ENCODE measurements at regions not wholly inside any gene's neighbourhood (a gene's known extent, or its start where the extent isn't known, plus 50 kb on each side); places are given as distances from the start of the nearest gene placed in this dataset.

DNA sequence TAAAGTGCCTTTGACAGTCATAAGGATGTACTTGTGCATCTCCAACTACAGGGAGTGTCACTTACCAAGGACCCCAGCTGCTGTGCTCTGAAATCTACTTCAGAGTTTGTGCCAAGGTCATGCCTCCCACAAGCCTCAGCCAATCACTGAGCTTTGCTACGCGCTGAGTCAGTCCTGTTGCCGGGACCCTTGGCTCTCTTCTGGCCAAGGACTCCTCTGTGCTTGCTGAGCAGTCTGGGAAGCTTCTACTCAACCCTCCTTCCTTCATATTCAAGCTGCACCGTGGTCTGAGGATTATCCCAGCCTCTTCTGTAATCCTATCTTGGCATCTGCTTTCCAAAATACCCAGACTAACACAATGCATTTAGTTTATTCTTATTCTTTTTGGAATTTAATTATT, 398.9 kb upstream of the FANCL start:
- no peak for DNase-seq (ENCODE audit: low read depth, low spot score)

- no peak for DNase-seq (ENCODE audit: low read depth, low spot score)
These were observed 397.2 kb upstream of the FANCL start for GRCh38 chr2:58638256-58638805.

GRCh38 chr2:58636872-58637271, 395.7 kb upstream of the FANCL start:
- DNase-seq (ENCODE audit: low read depth, low spot score), result no peak

GRCh38 chr2:58635801-58636375, 394.8 kb upstream of the FANCL start:
- DNase-seq (ENCODE audit: low read depth, low spot score), result no peak

- DNase-seq (ENCODE audit: low read depth, low spot score), result no peak
These were observed 393.7 kb upstream of the FANCL start for GRCh38 chr2:58634653-58635370.

DNA sequence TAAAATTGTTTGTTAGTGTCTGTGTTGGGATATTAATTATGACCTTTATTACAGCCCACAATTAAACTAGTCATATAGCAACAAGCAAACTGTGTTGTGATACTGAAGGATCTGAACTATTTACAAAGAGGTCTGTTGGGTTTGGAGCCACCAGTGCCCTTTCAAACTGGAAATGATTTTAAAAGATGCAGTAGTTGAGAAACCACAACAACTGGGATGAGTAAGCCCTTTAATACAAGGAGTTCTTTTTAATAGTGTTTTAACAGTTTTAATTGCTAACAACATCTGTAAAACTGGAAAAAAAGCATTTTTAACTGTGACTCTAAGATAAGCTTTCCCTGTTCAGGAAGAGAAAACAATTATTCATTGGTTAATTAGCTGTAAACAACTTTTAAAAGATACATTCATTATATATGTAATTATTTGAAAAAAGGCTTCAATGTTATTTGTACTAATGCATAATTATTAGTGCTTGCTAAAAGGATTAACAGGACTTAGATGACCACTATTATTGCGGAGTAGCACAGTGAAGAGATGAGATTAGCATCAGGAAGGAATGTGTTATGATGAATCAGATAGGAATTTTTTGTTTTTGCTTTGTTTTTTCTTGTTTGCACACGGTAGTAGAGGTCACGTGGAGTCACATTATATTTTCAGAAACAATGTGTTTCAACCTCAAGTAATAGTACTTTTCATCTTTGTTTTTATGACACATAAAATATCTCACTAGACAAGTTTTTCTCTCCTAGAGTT, 392.7 kb upstream of the FANCL start:
- no peak for DNase-seq (ENCODE audit: low read depth, low spot score)

- no peak for DNase-seq (ENCODE audit: low read depth, low spot score)
These were observed 390.9 kb upstream of the FANCL start for GRCh38 chr2:58631986-58632385.

- no peak for DNase-seq (ENCODE audit: low read depth, low spot score)
These were observed 388.5 kb upstream of the FANCL start for GRCh38 chr2:58629545-58630119.

- no peak for DNase-seq (ENCODE audit: low read depth, low spot score)
These were observed 379.8 kb upstream of the FANCL start for GRCh38 chr2:58620896-58621295.

DNA sequence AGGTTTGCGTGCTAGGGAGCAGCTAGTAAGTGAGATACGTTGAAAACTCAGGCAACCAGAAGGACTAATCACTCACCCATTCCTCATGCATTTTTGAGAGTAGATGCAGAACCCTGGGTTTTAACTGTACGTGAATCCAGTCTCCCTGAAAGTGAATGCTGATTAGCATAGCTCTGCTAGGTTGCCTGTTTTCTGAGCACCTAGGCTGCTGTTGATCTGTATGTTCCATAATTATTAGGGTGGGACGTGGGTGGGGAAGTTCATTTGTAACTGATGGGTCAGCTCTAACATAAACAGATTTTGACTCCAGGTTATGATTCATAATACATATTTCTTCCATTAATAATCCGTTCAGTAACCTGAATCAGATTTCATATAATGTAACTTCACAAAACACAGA, 379.0 kb upstream of the FANCL start:
- no peak for DNase-seq (ENCODE audit: low read depth, low spot score)

DNA sequence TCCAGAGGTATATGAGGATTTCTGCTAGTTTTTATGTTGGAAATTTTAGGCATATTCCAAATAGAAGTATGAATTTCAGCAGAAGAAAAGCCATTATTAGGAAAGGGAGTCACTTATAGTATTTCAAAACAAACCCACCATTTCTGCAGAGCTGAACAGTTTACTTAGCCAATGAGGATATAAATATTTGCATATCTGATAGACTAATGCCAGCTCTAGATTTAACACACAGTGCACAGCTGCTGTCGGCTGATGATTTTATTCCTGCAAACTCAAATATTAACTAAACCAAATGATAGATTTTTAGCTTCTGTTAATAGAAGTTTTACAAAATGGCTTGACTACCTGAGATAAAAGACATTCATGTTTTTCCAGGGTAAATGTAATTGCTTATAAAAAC, 375.8 kb upstream of the FANCL start:
- DNase-seq (ENCODE audit: low read depth, low spot score), result no peak

GRCh38 chr2:58614219-58614618, 373.1 kb upstream of the FANCL start:
- no peak for DNase-seq (ENCODE audit: low read depth, low spot score)

- DNase-seq (ENCODE audit: low read depth, low spot score), result no peak
These were observed 371.8 kb upstream of the FANCL start for GRCh38 chr2:58612973-58613372.

DNA sequence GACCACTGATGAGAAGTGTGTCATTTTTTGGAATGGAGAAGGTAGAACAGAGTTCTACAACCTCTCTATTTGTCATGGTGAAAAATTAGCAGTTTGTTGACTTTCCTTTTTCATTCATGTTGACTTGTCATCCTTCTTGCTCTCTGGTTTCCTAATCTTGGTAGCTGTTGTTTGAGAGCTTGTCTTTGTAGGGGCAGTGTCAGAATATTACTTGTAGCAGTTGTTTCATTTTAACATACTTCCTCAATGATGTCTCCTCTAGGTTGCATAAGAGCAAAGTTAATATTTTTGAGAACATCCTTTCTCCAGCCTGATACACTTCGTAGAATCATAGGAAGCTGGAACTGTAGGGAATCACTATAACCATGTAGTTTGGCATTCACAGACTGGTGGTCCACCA, 368.2 kb upstream of the FANCL start:
- no peak for DNase-seq (ENCODE audit: low read depth, low spot score)

DNA sequence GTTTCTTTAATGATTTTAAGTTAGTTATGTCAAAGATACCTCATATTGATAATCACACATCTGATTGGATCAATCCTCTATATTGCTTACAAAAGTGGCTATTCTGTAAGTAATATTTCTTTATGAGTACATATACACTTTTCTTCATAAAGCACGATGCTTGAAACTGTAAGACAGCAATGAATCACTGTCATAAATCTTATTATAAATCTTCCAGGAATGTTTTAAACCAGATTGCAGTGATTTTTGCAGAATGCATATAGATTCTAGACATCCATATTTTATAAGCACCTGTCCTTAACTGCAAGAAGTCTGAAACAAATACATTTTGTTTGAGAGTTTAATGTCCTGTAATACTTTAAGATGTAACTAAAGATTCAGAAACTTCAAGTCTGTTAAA, 367.0 kb upstream of the FANCL start:
- no peak for DNase-seq (ENCODE audit: low read depth, low spot score)

DNA sequence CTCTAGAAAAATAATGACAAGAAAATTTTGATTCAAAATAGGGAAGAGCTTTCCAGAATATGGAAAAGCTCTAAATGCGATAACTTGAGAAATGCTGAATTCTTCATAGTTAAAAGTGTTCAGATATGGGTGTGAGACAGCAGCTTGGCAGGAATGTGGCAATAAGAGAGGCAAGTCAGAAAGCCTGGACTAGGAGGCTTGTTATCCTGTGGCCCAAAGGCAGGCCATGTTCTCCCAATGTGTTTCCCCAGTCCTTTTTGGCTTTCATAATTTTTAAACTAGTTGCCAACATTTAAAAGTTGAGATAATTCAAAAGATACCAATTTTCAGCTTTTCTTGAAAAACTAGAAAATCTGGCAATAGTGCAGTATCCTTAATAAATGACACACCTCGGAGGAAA, 366.3 kb upstream of the FANCL start:
- no peak for DNase-seq (ENCODE audit: low read depth, low spot score)

GRCh38 chr2:58606799-58607198, 365.7 kb upstream of the FANCL start:
- no peak for DNase-seq (ENCODE audit: low read depth, low spot score)

DNA sequence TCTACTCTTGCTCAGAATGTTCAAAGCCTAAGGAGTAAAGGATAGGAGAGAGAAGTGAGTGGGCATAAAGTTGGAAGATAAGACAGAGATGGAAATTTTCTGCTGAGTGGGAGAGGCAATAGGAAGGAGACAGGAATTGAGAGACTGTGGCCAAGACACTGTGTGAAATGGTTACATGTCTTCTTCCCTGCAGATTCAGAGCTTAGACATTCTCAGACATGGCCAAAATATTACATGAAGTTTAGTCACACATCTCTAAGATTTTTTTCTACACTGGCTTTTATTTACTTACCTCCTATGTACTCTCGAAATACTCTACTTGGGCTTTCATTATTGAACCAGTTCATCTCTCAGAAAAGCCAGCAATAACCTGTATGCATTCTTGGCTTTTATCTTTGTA, 363.0 kb upstream of the FANCL start:
- DNase-seq (ENCODE audit: low read depth, low spot score), result no peak

- no peak for DNase-seq (ENCODE audit: low read depth, low spot score)
These were observed 359.9 kb upstream of the FANCL start for GRCh38 chr2:58601017-58601416.

DNA sequence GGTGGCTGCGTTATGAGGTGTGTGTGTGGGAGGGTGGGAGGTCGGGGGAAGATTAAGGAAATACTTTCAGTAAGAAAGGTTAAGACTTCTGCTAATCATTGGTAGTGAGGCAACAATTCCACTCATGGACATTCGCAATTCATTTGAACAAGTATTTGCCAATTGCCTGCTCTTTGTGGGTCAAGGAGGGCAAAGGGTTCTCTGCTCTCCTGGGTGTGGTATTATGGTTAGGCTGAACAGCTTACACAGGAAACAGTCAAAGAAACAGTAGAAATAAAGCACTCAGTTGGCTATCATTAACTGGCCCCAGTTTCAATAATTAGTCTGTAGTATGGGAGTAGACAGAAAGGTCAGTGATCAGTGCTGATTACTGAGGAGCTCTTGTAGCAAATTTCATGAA, 357.0 kb upstream of the FANCL start:
- DNase-seq (ENCODE audit: low read depth, low spot score), result no peak

DNA sequence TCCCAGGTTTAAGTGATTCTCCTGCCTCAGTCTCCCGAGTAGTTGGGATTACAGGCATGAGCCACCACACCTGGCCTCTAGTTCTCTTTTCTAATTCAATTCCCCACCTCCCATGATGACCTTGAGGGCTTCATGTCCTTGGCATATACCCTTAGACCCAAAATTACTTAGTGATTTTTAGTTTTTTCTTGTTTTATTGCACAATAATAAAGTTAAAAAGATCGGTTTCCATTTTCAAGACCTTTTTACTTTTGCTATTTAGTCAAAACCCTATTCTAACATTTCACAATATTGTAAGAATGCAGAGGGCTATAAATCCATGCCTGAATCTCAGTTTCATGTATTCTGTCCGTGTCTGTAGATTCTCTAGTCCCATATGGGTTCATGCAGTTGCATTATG, 354.6 kb upstream of the FANCL start:
- no peak for DNase-seq (ENCODE audit: low read depth, low spot score)

- no peak for DNase-seq (ENCODE audit: low read depth, low spot score)
These were observed 353.6 kb upstream of the FANCL start for GRCh38 chr2:58594762-58595161.

Data from iPS DF 19.7 (cell line).